A549 (cell line): ENCODE measurements at regions not wholly inside any gene's neighbourhood (a gene's known extent, or its start where the extent isn't known, plus 50 kb on each side); places are given as distances from the start of the nearest gene placed in this dataset.

Source experiments
- ATAC-seq, 2 experiments: fragments of 200-7000 bp in 1 of 2; fragments of >200 bp in 1 of 2; cut with Nextera tagmentation in 1 of 2; cut with Tn5 transposase in 1 of 2; 3 replicates each; pipeline versions ENCODE4 v1.8.0 to v1.9.1; 2018 to 2020; ENCODE audit warnings: mild to moderate bottlenecking in 1 of 2, moderate library complexity in 1 of 2
- CTCF ChIA-PET: fragments of 300-600 bp; sonication (Branson Sonifier 250); formaldehyde crosslinking; extraction: SDS; loops from one replicate; lab custom pipeline; 2021; ENCODE audit warnings: antibody characterized with exemption, inconsistent platforms; lab: Yijun Ruan, JAX
- POLR2A ChIA-PET: fragments of 350-600 bp; formaldehyde crosslinking; extraction: SDS; loops from one replicate; lab custom pipeline; 2021; ENCODE audit warnings: antibody characterized with exemption, inconsistent platforms; lab: Yijun Ruan, JAX
- DNase-seq, 2 experiments: peaks; one replicate each; pipeline versions ENCODE4 v3.0.0 to v3.0.0-alpha.2; 2011 to 2016; ENCODE audit warnings: low read depth in 1 of 2, low spot score in 1 of 2
- FAIRE-seq: peaks from 2 replicates; lab custom pipeline; 2011; peaks lifted over from hg19 to GRCh38; lab: Jason Lieb, UNC
- H3K27ac ChIP-seq, 2 experiments: fragments of >200 bp; sonication (Bioruptor Twin); formaldehyde crosslinking; 3 replicates each; pipeline ENCODE4 v1.5.1; 2016 to 2017
- H3K4me1 ChIP-seq: fragments of >200 bp; sonication (Bioruptor Twin); formaldehyde crosslinking; 3 replicates; pipeline ENCODE4 v1.6.1; 2016
- H3K4me2 ChIP-seq: fragments of >200 bp; sonication (Bioruptor Twin); formaldehyde crosslinking; 3 replicates; pipeline ENCODE4 v1.6.1; 2016
- H3K4me3 ChIP-seq: fragments of >200 bp; sonication (Bioruptor Twin); formaldehyde crosslinking; 3 replicates; pipeline ENCODE4 v1.5.1; 2016
- H3K9me3 ChIP-seq: fragments of >200 bp; sonication (Bioruptor Twin); formaldehyde crosslinking; 3 replicates; pipeline ENCODE4 v1.6.1; 2016
- BCL3 ChIP-seq: fragments of >200 bp; sonication (Bioruptor Twin); formaldehyde crosslinking; IDR thresholded peaks from 3 replicates; pipeline ENCODE4 v1.6.1; 2016
- BHLHE40 ChIP-seq: IDR thresholded peaks from 2 replicates; pipeline ENCODE4 v1.6.1; 2012; ENCODE audit warnings: low read depth, low read length, inconsistent platforms
- CBX8 ChIP-seq: fragments of 200-600 bp; sonication (generic); IDR thresholded peaks from 2 replicates; pipeline ENCODE4 v1.6.1; 2016
- CEBPB ChIP-seq, 2 experiments: fragments of >200 bp in 1 of 2; sonication (Bioruptor Twin) in 1 of 2; formaldehyde crosslinking in 1 of 2; IDR thresholded peaks; 2 replicates each; pipeline ENCODE4 v1.6.1; 2012 to 2016
- CHD2 ChIP-seq: fragments of 150-350 bp; IDR thresholded peaks from 2 replicates; pipeline ENCODE4 v1.6.1; 2014; ENCODE audit warnings: low read length; ENCODE audit not compliant: partially characterized antibody
- CHD4 ChIP-seq: fragments of 200-600 bp; sonication (generic); IDR thresholded peaks from 2 replicates; pipeline ENCODE4 v1.6.1; 2016; ENCODE audit warnings: antibody characterized with exemption, mild to moderate bottlenecking, borderline replicate concordance
- CTCF ChIP-seq: fragments of >200 bp; sonication (Bioruptor Twin); formaldehyde crosslinking; IDR thresholded peaks from 3 replicates; pipeline ENCODE4 v1.5.1; 2016
- EHMT2 ChIP-seq: fragments of 200-600 bp; sonication (generic); IDR thresholded peaks from 2 replicates; pipeline ENCODE4 v1.6.1; 2016; ENCODE audit warnings: antibody characterized with exemption, low read depth, mild to moderate bottlenecking, moderate library complexity
- ELK1 ChIP-seq: fragments of 150-350 bp; IDR thresholded peaks from 2 replicates; pipeline ENCODE4 v1.6.1; 2014; ENCODE audit warnings: low read depth, mild to moderate bottlenecking, low read length
- ESRRA ChIP-seq: fragments of 150-350 bp; IDR thresholded peaks from 2 replicates; pipeline ENCODE4 v1.6.1; 2014; ENCODE audit warnings: mild to moderate bottlenecking, low read length, borderline replicate concordance
- GATA3 ChIP-seq: IDR thresholded peaks from 2 replicates; pipeline ENCODE4 v1.6.1; 2012; ENCODE audit warnings: borderline replicate concordance
- HEYL ChIP-seq: fragments of 250-450 bp; sonication (Bioruptor Pico); IDR thresholded peaks from 2 replicates; pipeline ENCODE4 v1.8.0; 2021; ENCODE audit warnings: mild to moderate bottlenecking, moderate library complexity
- HMGXB4 ChIP-seq: fragments of 250-450 bp; sonication (Bioruptor Pico); IDR thresholded peaks from 2 replicates; pipeline ENCODE4 v1.5.0; 2021; ENCODE audit warnings: mild to moderate bottlenecking, moderate library complexity, borderline replicate concordance
- HOXB5 ChIP-seq: fragments of 250-450 bp; sonication (Bioruptor Pico); IDR thresholded peaks from 2 replicates; pipeline ENCODE4 v1.5.0; 2020; ENCODE audit warnings: mild to moderate bottlenecking, moderate library complexity
- KDM5A ChIP-seq: fragments of 200-600 bp; sonication (generic); IDR thresholded peaks from 2 replicates; pipeline ENCODE4 v1.6.1; 2016; ENCODE audit warnings: antibody characterized with exemption, mild to moderate bottlenecking
- MAZ ChIP-seq: fragments of 150-350 bp; IDR thresholded peaks from 2 replicates; pipeline ENCODE4 v1.6.1; 2014; ENCODE audit warnings: antibody characterized with exemption, low read depth, low read length, borderline replicate concordance
- MYC ChIP-seq: IDR thresholded peaks from 2 replicates; pipeline ENCODE4 v1.6.1; 2012; ENCODE audit warnings: mild to moderate bottlenecking, inconsistent platforms, low read length, improper control_type of control experiment, borderline replicate concordance
- NFE2L2 ChIP-seq: fragments of 150-350 bp; conservative IDR thresholded peaks from 2 replicates; pipeline ENCODE4 v1.6.1; 2014; ENCODE audit warnings: low read length
- PHF8 ChIP-seq: fragments of 200-600 bp; sonication (generic); IDR thresholded peaks from 2 replicates; pipeline ENCODE4 v1.6.1; 2016; ENCODE audit warnings: low read depth, mild to moderate bottlenecking, antibody characterized with exemption, moderate library complexity, borderline replicate concordance
- POLR2A ChIP-seq: IDR thresholded peaks from 2 replicates; pipeline ENCODE4 v1.6.1; 2012; ENCODE audit warnings: mild to moderate bottlenecking, low read length
- POLR2AphosphoS2 ChIP-seq: conservative IDR thresholded peaks from 2 replicates; pipeline ENCODE4 v1.6.1; 2012; ENCODE audit warnings: low read length, improper control_type of control experiment, inconsistent platforms
- RFX5 ChIP-seq: fragments of 450-650 bp; IDR thresholded peaks from 2 replicates; pipeline ENCODE4 v1.7.1; 2014; ENCODE audit warnings: antibody characterized with exemption, mild to moderate bottlenecking, moderate library complexity
- RNF2 ChIP-seq: fragments of 200-600 bp; sonication (generic); IDR thresholded peaks from 2 replicates; pipeline ENCODE4 v1.6.1; 2016; ENCODE audit warnings: low read depth, mild to moderate bottlenecking, antibody characterized with exemption, moderate library complexity, borderline replicate concordance
- SREBF2 ChIP-seq: fragments of 450-650 bp; IDR thresholded peaks from 2 replicates; pipeline ENCODE4 v1.6.1; 2014; ENCODE audit warnings: mild to moderate bottlenecking, moderate library complexity
- USF2 ChIP-seq: fragments of 450-650 bp; IDR thresholded peaks from 2 replicates; pipeline ENCODE4 v1.6.1; 2014; ENCODE audit warnings: antibody characterized with exemption
- ZNF302 ChIP-seq: fragments of 250-450 bp; sonication (Bioruptor Pico); IDR thresholded peaks from 2 replicates; pipeline ENCODE4 v1.9.0; 2021; ENCODE audit warnings: inconsistent platforms, mild to moderate bottlenecking, moderate library complexity
- ZSCAN20 ChIP-seq: fragments of 250-450 bp; sonication (Bioruptor Pico); IDR thresholded peaks from 2 replicates; pipeline ENCODE4 v1.8.0; 2022; ENCODE audit warnings: mild to moderate bottlenecking, moderate library complexity
- WGBS: methylation state at CpG from one replicate; pipeline ENCODE4 v1.1.6; 2017; ENCODE audit errors: missing lambda C conversion rate; 5-methylcytosine and 5-hydroxymethylcytosine counted together

- no peak for TF ChIP-seq ESRRA
Observed at GRCh38 chr12:25677232-25677937, 124.3 kb upstream of the LMNTD1 start (continued).

- Histone ChIP-seq H3K27ac (no peak overlapping the region), H3K4me1 (no peaks in the 10 kb centered on the region), H3K4me2 (no peak overlapping the region), H3K4me3 (no peak overlapping the region), H3K9me3 (no peaks in the 10 kb centered on the region)
- FAIRE-seq: no peak
- ChIA-PET CTCF (interaction anchor here (1.0 kb wide), 1 partner anchor 13 kb away, joined by 6 read pairs; no protein-coding TSS in a partner anchor), POLR2A (no interaction called here)
- no peak for DNase-seq
- no peak for TF ChIP-seq CHD4
- TF ChIP-seq CTCF: no peak
- no peak for TF ChIP-seq EHMT2
- TF ChIP-seq NFE2L2: no peak
- no peak for TF ChIP-seq SREBF2
- no peak for TF ChIP-seq CEBPB (IDR thresholded peaks at IDR 0.05)
- no peak for TF ChIP-seq ELK1
- TF ChIP-seq CBX8: no peak
- TF ChIP-seq RFX5: no peak
- no peak for TF ChIP-seq ESRRA
- TF ChIP-seq MYC: no peak
- no peak for TF ChIP-seq ZNF302 (CRISPR knock-in tag)
- TF ChIP-seq MAZ: no peak
- no peak for TF ChIP-seq USF2
- TF ChIP-seq KDM5A: no peak
- ATAC-seq: no peak
- WGBS: 26% methylated on average over 4 of the region's 4 CpGs
Observed at GRCh38 chr12:25681580-25681979, 128.5 kb upstream of the LMNTD1 start.

GRCh38 chr12:25682421-25682820, 129.3 kb upstream of the LMNTD1 start:
- DNase-seq (no peak), ATAC-seq (no peak), FAIRE-seq (no peak)
- 43% methylated on average over 1 of the region's 1 CpG for WGBS
- Histone ChIP-seq H3K4me3 (no peak overlapping the region), H3K4me2 (no peak overlapping the region), H3K4me1 (no peaks in the 10 kb centered on the region), H3K9me3 (no peaks in the 10 kb centered on the region), H3K27ac (no peak overlapping the region)
- CTCF ChIA-PET: interaction anchor here (0.6 to 1.0 kb wide), 2 partner anchors 13 to 47 kb away, joined by 3 to 6 read pairs; no protein-coding TSS in a partner anchor
- POLR2A ChIA-PET: no interaction called here
- TF ChIP-seq POLR2A (no peak), BCL3 (no peak), POLR2AphosphoS2 (no peak), PHF8 (no peak), GATA3 (no peak), HOXB5 (CRISPR knock-in tag) (no peak), ZSCAN20 (CRISPR knock-in tag) (no peak), CTCF (no peak), HMGXB4 (no peak), CHD2 (no peak), BHLHE40 (no peak), RNF2 (no peak), HEYL (CRISPR knock-in tag) (no peak)
